ENCODE measurements at regions not wholly inside any gene's neighbourhood (a gene's known extent, or its start where the extent isn't known, plus 50 kb on each side); places are given as distances from the start of the nearest gene placed in this dataset.

DNA sequence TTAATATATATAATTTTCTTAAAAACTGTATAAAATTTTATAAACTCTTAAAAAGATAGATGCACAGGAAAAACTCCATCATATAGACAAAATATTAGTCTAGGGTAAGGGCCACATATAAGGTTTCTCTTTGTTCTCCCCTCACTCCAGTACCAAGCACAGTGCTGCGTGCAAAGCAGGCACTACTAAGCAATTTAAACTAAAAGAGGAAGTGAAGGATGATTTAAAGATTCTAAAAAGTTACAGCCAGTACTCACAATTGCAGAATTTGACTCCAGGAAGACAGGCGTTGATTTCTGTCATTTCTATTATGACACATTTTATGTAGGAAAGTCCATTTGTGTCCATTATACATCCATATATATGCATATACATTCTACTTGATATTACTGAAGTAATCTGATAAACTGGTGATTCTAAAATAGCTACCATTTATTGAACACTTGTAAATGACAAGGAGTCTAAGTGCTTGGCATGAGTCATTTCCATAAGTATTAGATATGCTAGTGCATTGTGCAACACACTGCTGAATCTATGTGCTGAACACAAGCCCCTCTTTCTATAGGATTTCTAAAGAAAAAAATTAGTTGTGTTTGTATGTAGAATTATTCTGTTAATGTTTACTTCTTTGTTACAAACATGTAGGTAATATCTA lies 785.5 kb upstream of the ARRDC4 start:
- TF ChIP-seq TOX (CRISPR knock-in tag; IDR thresholded peaks at IDR 0.05; ENCODE audit: borderline replicate concordance): no peak
- no peak for TF ChIP-seq OSR1 (CRISPR knock-in tag; IDR thresholded peaks at IDR 0.05)
- TF ChIP-seq ZFP30 (CRISPR knock-in tag; IDR thresholded peaks at IDR 0.05): no peak
- no peak for TF ChIP-seq BACH2 (CRISPR knock-in tag; IDR thresholded peaks at IDR 0.05; ENCODE audit: borderline replicate concordance)
- TF ChIP-seq, protein P1, sequence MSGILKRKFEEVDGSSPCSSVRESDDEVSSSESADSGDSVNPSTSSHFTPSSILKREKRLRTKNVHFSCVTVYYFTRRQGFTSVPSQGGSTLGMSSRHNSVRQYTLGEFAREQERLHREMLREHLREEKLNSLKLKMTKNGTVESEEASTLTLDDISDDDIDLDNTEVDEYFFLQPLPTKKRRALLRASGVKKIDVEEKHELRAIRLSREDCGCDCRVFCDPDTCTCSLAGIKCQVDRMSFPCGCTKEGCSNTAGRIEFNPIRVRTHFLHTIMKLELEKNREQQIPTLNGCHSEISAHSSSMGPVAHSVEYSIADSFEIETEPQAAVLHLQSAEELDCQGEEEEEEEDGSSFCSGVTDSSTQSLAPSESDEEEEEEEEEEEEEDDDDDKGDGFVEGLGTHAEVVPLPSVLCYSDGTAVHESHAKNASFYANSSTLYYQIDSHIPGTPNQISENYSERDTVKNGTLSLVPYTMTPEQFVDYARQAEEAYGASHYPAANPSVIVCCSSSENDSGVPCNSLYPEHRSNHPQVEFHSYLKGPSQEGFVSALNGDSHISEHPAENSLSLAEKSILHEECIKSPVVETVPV (CRISPR knock-in tag; IDR thresholded peaks at IDR 0.05): no peak
- TF ChIP-seq ARNTL (CRISPR knock-in tag; IDR thresholded peaks at IDR 0.05; ENCODE audit: borderline replicate concordance, low read depth): no peak
- TF ChIP-seq SNAI2 (CRISPR knock-in tag; IDR thresholded peaks at IDR 0.05): no peak
- no peak for ATAC-seq

DNA sequence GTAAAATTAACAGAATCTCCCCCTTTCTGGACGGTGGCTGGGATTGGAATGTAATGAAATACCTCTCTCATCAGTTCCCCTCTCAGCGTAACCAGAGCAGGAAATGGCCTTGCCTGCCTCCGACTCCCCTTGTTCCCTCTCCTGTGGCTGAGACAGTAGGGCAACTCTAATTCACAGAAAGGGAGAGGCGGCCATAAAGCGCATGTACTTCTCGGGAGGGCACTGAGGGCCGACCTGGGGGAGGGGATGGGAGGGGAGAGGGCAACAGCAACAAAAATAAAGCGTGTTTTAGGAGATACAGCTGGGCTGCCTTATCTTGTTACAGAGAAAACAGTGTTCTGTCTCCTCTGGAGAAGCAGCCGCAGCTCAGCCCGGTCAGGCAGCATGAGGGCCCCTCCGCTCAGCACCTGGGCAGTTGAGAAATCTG lies 783.3 kb upstream of the ARRDC4 start:
- no peak for ATAC-seq
- TF ChIP-seq, protein P2, sequence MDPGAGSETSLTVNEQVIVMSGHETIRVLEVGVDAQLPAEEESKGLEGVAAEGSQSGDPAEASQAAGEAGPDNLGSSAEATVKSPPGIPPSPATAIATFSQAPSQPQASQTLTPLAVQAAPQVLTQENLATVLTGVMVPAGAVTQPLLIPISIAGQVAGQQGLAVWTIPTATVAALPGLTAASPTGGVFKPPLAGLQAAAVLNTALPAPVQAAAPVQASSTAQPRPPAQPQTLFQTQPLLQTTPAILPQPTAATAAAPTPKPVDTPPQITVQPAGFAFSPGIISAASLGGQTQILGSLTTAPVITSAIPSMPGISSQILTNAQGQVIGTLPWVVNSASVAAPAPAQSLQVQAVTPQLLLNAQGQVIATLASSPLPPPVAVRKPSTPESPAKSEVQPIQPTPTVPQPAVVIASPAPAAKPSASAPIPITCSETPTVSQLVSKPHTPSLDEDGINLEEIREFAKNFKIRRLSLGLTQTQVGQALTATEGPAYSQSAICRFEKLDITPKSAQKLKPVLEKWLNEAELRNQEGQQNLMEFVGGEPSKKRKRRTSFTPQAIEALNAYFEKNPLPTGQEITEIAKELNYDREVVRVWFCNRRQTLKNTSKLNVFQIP (CRISPR knock-in tag; IDR thresholded peaks at IDR 0.05; ENCODE audit: borderline replicate concordance, low read depth): no peak
- no peak for TF ChIP-seq ARNTL (CRISPR knock-in tag; IDR thresholded peaks at IDR 0.05; ENCODE audit: borderline replicate concordance, low read depth)
- no peak for TF ChIP-seq TCF4 (CRISPR knock-in tag; IDR thresholded peaks at IDR 0.05; ENCODE audit: borderline replicate concordance)
- TF ChIP-seq, protein P3, sequence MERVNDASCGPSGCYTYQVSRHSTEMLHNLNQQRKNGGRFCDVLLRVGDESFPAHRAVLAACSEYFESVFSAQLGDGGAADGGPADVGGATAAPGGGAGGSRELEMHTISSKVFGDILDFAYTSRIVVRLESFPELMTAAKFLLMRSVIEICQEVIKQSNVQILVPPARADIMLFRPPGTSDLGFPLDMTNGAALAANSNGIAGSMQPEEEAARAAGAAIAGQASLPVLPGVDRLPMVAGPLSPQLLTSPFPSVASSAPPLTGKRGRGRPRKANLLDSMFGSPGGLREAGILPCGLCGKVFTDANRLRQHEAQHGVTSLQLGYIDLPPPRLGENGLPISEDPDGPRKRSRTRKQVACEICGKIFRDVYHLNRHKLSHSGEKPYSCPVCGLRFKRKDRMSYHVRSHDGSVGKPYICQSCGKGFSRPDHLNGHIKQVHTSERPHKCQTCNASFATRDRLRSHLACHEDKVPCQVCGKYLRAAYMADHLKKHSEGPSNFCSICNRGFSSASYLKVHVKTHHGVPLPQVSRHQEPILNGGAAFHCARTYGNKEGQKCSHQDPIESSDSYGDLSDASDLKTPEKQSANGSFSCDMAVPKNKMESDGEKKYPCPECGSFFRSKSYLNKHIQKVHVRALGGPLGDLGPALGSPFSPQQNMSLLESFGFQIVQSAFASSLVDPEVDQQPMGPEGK (CRISPR knock-in tag; IDR thresholded peaks at IDR 0.05; ENCODE audit: borderline replicate concordance): no peak
- TF ChIP-seq, protein P4, sequence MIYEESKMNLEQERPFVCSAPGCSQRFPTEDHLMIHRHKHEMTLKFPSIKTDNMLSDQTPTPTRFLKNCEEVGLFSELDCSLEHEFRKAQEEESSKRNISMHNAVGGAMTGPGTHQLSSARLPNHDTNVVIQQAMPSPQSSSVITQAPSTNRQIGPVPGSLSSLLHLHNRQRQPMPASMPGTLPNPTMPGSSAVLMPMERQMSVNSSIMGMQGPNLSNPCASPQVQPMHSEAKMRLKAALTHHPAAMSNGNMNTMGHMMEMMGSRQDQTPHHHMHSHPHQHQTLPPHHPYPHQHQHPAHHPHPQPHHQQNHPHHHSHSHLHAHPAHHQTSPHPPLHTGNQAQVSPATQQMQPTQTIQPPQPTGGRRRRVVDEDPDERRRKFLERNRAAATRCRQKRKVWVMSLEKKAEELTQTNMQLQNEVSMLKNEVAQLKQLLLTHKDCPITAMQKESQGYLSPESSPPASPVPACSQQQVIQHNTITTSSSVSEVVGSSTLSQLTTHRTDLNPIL (CRISPR knock-in tag; IDR thresholded peaks at IDR 0.05; ENCODE audit: low read depth): no peak
- no peak for TF ChIP-seq ESRRG (CRISPR knock-in tag; IDR thresholded peaks at IDR 0.05)
- no peak for TF ChIP-seq ZFP30 (CRISPR knock-in tag; IDR thresholded peaks at IDR 0.05)
- no peak for TF ChIP-seq PPARA (CRISPR knock-in tag; IDR thresholded peaks at IDR 0.05; ENCODE audit: borderline replicate concordance)
- TF ChIP-seq ZFP3 (CRISPR knock-in tag; IDR thresholded peaks at IDR 0.05): no peak
- no peak for TF ChIP-seq ISL1 (CRISPR knock-in tag; IDR thresholded peaks at IDR 0.05)
- TF ChIP-seq, protein P5, sequence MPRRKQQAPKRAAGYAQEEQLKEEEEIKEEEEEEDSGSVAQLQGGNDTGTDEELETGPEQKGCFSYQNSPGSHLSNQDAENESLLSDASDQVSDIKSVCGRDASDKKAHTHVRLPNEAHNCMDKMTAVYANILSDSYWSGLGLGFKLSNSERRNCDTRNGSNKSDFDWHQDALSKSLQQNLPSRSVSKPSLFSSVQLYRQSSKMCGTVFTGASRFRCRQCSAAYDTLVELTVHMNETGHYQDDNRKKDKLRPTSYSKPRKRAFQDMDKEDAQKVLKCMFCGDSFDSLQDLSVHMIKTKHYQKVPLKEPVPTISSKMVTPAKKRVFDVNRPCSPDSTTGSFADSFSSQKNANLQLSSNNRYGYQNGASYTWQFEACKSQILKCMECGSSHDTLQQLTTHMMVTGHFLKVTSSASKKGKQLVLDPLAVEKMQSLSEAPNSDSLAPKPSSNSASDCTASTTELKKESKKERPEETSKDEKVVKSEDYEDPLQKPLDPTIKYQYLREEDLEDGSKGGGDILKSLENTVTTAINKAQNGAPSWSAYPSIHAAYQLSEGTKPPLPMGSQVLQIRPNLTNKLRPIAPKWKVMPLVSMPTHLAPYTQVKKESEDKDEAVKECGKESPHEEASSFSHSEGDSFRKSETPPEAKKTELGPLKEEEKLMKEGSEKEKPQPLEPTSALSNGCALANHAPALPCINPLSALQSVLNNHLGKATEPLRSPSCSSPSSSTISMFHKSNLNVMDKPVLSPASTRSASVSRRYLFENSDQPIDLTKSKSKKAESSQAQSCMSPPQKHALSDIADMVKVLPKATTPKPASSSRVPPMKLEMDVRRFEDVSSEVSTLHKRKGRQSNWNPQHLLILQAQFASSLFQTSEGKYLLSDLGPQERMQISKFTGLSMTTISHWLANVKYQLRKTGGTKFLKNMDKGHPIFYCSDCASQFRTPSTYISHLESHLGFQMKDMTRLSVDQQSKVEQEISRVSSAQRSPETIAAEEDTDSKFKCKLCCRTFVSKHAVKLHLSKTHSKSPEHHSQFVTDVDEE (CRISPR knock-in tag; IDR thresholded peaks at IDR 0.05): no peak
- TF ChIP-seq CSDC2 (CRISPR knock-in tag; IDR thresholded peaks at IDR 0.05): no peak
- no peak for TF ChIP-seq SNAI2 (CRISPR knock-in tag; IDR thresholded peaks at IDR 0.05)
- TF ChIP-seq, protein P1 (CRISPR knock-in tag; IDR thresholded peaks at IDR 0.05): no peak
- TF ChIP-seq GLIS3 (CRISPR knock-in tag; IDR thresholded peaks at IDR 0.05): no peak
- TF ChIP-seq OSR1 (CRISPR knock-in tag; IDR thresholded peaks at IDR 0.05): no peak
- no peak for TF ChIP-seq ZC3H10 (CRISPR knock-in tag; IDR thresholded peaks at IDR 0.05)
- no peak for TF ChIP-seq ZNF70 (CRISPR knock-in tag; IDR thresholded peaks at IDR 0.05)

Measured in SK-N-SH treated with all-trans-retinoic acid at 6 μM for 48 hours (cell line).